SK-N-SH (cell line): ENCODE measurements at regions not wholly inside any gene's neighbourhood (a gene's known extent, or its start where the extent isn't known, plus 50 kb on each side); places are given as distances from the start of the nearest gene placed in this dataset.

ENCODE experiments used
- CTCF ChIA-PET: fragments of 300-600, 350-600 bp; formaldehyde crosslinking; extraction: SDS; loops from one replicate; lab custom pipeline; 2021; lab: Yijun Ruan, JAX
- POLR2A ChIA-PET: fragments of 350-600 bp; sonication (Branson Sonifier 250); formaldehyde crosslinking; extraction: SDS; loops from one replicate; lab custom pipeline; 2020; ENCODE audit warnings: antibody characterized with exemption, inconsistent platforms; lab: Yijun Ruan, JAX
- DNase-seq: peaks from one replicate; pipeline ENCODE4 v3.0.0; 2012
- H2AFZ ChIP-seq: fragments of 200-600 bp; sonication (generic); 2 replicates; pipeline ENCODE4 v1.8.1; 2016; ENCODE audit warnings: antibody characterized with exemption, mild to moderate bottlenecking, low read depth
- H3F3A ChIP-seq: fragments of 200-600 bp; sonication (generic); replicated peaks from 2 replicates; pipeline ENCODE3; 2016; ENCODE audit warnings: antibody characterized with exemption, mild to moderate bottlenecking; ENCODE audit not compliant: insufficient read depth
- H3K27ac ChIP-seq, 2 experiments: fragments of 200-500 bp in 1 of 2; fragments of 200-600 bp in 1 of 2; sonication (Bioruptor generic) in 1 of 2; sonication (generic), shearing (Covaris generic) in 1 of 2; 2 replicates each; pipeline versions ENCODE4 v1.5.1 to v1.6.1; 2014 to 2016; ENCODE audit warnings: low read depth in 2 of 2, inconsistent platforms in 1 of 2, low read length in 1 of 2, mild to moderate bottlenecking in 1 of 2, mixed read lengths in 1 of 2
- H3K27me3 ChIP-seq: fragments of 200-600 bp; sonication (generic), shearing (Covaris generic); 2 replicates; pipeline ENCODE4 v1.6.1; 2016; ENCODE audit warnings: mixed run types; ENCODE audit not compliant: insufficient read depth
- H3K36me3 ChIP-seq, 2 experiments: fragments of 200-500 bp in 1 of 2; fragments of 200-600 bp in 1 of 2; sonication (Bioruptor generic) in 1 of 2; sonication (generic) in 1 of 2; replicated peaks in 1 of 2; 2 replicates each; pipeline versions ENCODE3 to v1.5.1; 2014 to 2016; ENCODE audit warnings: low read length in 1 of 2, mild to moderate bottlenecking in 1 of 2; ENCODE audit not compliant: insufficient read depth in 2 of 2, control insufficient read depth in 1 of 2
- H3K4me1 ChIP-seq, 2 experiments: fragments of 200-500 bp in 1 of 2; fragments of 200-600 bp in 1 of 2; sonication (Bioruptor generic) in 1 of 2; sonication (generic), shearing (Covaris generic) in 1 of 2; 2 replicates each; pipeline versions ENCODE4 v1.5.1 to v1.6.1; 2014 to 2016; ENCODE audit warnings: low read depth in 1 of 2, low read length in 1 of 2, mixed run types in 1 of 2; ENCODE audit not compliant: insufficient read depth in 2 of 2, control insufficient read depth in 1 of 2
- H3K4me2 ChIP-seq: fragments of 200-600 bp; sonication (generic), shearing (Covaris generic); 2 replicates; pipeline ENCODE4 v1.6.1; 2017; ENCODE audit warnings: mixed run types
- H3K4me3 ChIP-seq, 2 experiments: fragments of 200-500 bp in 1 of 2; fragments of 200-600 bp in 1 of 2; sonication (Bioruptor generic) in 1 of 2; sonication (generic), shearing (Covaris generic) in 1 of 2; 2 replicates each; pipeline versions ENCODE4 v1.5.1 to v1.8.1; 2014 to 2016; ENCODE audit warnings: low read depth in 2 of 2, inconsistent platforms in 1 of 2, low read length in 1 of 2, mild to moderate bottlenecking in 1 of 2, mixed read lengths in 1 of 2, moderate library complexity in 1 of 2
- H3K79me2 ChIP-seq: fragments of 200-600 bp; sonication (generic); 2 replicates; pipeline ENCODE4 v1.8.1; 2017; ENCODE audit warnings: mild to moderate bottlenecking; ENCODE audit not compliant: insufficient read depth
- H3K9ac ChIP-seq: fragments of 200-600 bp; sonication (generic); 2 replicates; pipeline ENCODE4 v1.6.1; 2017; ENCODE audit warnings: mixed run types
- H3K9me2 ChIP-seq: fragments of 200-600 bp; sonication (generic); 2 replicates; pipeline ENCODE4 v1.6.1; 2017; ENCODE audit warnings: mixed run types
- H3K9me3 ChIP-seq: fragments of 200-600 bp; sonication (generic); 2 replicates; pipeline ENCODE4 v1.6.1; 2017; ENCODE audit warnings: mixed run types, mild to moderate bottlenecking, moderate library complexity
- H4K20me1 ChIP-seq: fragments of 200-600 bp; sonication (generic); 2 replicates; pipeline ENCODE4 v1.6.1; 2017; ENCODE audit warnings: mild to moderate bottlenecking, mixed run types; ENCODE audit not compliant: insufficient read depth
- ELF1 ChIP-seq: IDR thresholded peaks from 2 replicates; pipeline ENCODE4 v1.4.0; 2012
- FOXM1 ChIP-seq: IDR thresholded peaks from 2 replicates; pipeline ENCODE4 v1.4.0; 2012; ENCODE audit warnings: low read depth, mild to moderate bottlenecking
- GABPA ChIP-seq: IDR thresholded peaks from 2 replicates; pipeline ENCODE4 v1.4.0; 2012; ENCODE audit warnings: low read depth, mild to moderate bottlenecking
- JUND ChIP-seq: IDR thresholded peaks from 2 replicates; pipeline ENCODE4 v1.4.0; 2012
- MEF2A ChIP-seq: IDR thresholded peaks from 2 replicates; pipeline ENCODE4 v1.4.0; 2012; ENCODE audit warnings: low read depth, borderline replicate concordance
- MXI1 ChIP-seq: IDR thresholded peaks from 2 replicates; pipeline ENCODE4 v1.6.1; 2012; ENCODE audit warnings: mild to moderate bottlenecking, low read depth, low read length, improper control_type of control experiment
- NFIC ChIP-seq: IDR thresholded peaks from 2 replicates; pipeline ENCODE4 v1.4.0; 2012; ENCODE audit warnings: borderline replicate concordance
- PBX3 ChIP-seq: IDR thresholded peaks from 2 replicates; pipeline ENCODE4; 2012
- POLR2AphosphoS5 ChIP-seq: IDR thresholded peaks from 2 replicates; pipeline ENCODE4 v1.6.1; 2012; ENCODE audit warnings: low read depth, low read length
- RAD21 ChIP-seq: IDR thresholded peaks from 2 replicates; pipeline ENCODE4 v1.6.1; 2012; ENCODE audit warnings: mild to moderate bottlenecking, low read length
- REST ChIP-seq: IDR thresholded peaks from 2 replicates; pipeline ENCODE4 v1.6.1; 2012; ENCODE audit warnings: mild to moderate bottlenecking, low read depth, low read length, moderate library complexity
- RXRA ChIP-seq: IDR thresholded peaks from 2 replicates; pipeline ENCODE4 v1.4.0; 2012; ENCODE audit warnings: low read depth, mild to moderate bottlenecking, borderline replicate concordance
- SIN3A ChIP-seq: IDR thresholded peaks from 2 replicates; pipeline ENCODE4 v1.6.1; 2012; ENCODE audit warnings: low read depth, mild to moderate bottlenecking, low read length, moderate library complexity, borderline replicate concordance
- SMC3 ChIP-seq: IDR thresholded peaks from 2 replicates; pipeline ENCODE4 v1.6.1; 2012; ENCODE audit warnings: low read depth, low read length, improper control_type of control experiment
- TAF1 ChIP-seq: IDR thresholded peaks from 2 replicates; pipeline ENCODE4 v1.6.1; 2012; ENCODE audit warnings: low read depth, mild to moderate bottlenecking, low read length, moderate library complexity, borderline replicate concordance
- TEAD4 ChIP-seq: IDR thresholded peaks from 2 replicates; pipeline ENCODE4 v1.4.0; 2012; ENCODE audit warnings: mild to moderate bottlenecking, borderline replicate concordance; ENCODE audit not compliant: insufficient read depth
- WGBS: methylation state at CpG from one replicate; pipeline ENCODE4 v1.1.6; 2017; ENCODE audit warnings: low lambda C conversion rate; 5-methylcytosine and 5-hydroxymethylcytosine counted together
- TF ChIP-seq, protein P1 (sequence below): fragments of 150-350 bp; IDR thresholded peaks from 2 replicates; pipeline ENCODE4 v1.6.1; 2017; ENCODE audit warnings: antibody characterized with exemption, low read length, low read depth, borderline replicate concordance

DNA sequence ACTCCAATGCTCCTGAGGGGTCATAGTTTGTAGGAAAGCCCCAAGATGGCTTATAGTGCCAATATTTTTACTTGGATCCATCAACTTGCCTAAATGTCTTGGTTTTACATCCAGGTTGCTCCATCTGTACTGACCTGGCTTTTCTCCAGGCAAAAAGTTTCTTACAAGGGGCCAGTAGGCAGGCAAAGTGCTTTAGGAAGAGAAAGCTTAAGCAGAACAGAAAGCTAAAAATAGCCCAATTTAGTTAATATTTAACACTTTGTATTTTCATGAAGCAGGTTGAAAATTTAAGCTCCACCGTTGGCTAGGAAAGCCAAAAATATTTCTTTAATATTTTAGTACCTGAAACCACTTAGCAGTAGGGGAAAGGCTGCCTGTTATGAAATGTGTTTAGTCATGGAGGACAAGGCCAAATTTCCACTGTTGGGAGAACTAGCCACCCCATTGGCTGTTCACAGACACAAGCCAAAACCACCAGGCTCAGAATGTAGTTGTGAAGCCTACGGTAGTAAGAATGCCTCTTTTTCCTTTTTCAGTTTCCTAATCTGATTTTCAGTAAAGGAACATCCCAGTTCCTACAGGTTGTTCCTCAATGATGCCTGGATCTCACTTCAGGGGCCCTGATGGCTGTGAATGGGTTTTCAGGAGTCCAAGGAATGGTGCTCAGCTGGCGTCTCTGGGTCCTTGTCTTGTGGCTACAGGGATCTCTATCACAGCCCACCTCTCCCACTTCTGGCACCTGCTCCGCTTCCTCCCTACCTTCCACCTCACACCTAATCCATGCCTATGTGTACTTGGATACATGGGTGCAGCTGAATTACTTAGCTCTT lies 324.8 kb downstream of the PMP22 start:
- Histone ChIP-seq H3K4me3 (no peak overlapping the region), H3K27me3 (no peaks in the 10 kb centered on the region; the same call in 1 of the 2 replicates), H4K20me1 (no peaks in the 10 kb centered on the region), H3K9ac (no peak overlapping the region), H3F3A (no peaks in the 10 kb centered on the region), H3K4me2 (no peak overlapping the region), H2AFZ (no peak overlapping the region), H3K36me3 (no peaks in the 10 kb centered on the region), H3K4me1 (no peaks in the 10 kb centered on the region), H3K27ac (no peak overlapping the region), H3K9me2 (no peaks in the 10 kb centered on the region), H3K79me2 (no peaks in the 10 kb centered on the region), H3K9me3 (no peaks in the 10 kb centered on the region)
- POLR2A ChIA-PET = no interaction called here
- WGBS = 10% methylated on average over 4 of the region's 4 CpGs
- TF ChIP-seq NFIC (no peak), GABPA (no peak), TEAD4 (no peak), REST (no peak)
- no peak for DNase-seq
- CTCF ChIA-PET = interaction anchor here (1.2 to 2.9 kb wide), 2 partner anchors 14 to 35 kb away, joined by 3 to 18 read pairs; no protein-coding TSS in a partner anchor

DNA sequence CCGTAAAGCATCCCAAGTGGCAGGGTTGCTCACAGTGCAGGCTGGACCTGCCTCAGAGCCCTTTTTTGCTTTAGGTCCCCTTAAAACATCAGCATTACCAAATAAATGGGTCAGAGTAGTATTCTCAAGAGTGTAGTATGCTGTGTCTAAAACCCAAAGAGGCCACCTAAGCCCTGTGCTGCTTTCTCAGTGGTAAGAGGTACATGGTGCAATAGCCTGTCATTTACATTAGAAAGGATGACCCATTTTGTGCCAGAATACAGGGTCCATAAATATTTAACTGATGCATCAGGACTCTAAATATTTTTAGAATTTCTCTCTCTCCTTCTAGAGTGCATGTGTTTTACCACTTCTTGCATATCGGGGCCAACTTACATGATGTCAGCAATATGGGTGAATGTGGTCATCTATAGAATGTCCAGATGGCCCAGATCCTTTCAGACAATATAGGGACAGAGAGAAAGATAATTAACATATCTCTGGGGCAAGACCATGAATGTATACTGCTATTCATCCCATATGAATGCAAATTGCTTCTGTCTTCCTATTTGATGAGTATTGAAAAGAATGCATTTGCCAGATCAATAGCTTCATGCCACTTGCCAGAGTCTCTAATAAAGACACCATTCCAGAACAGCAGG lies 329.2 kb downstream of the PMP22 start:
- no peaks in the 10 kb centered on the region for H3F3A ChIP-seq
- H3K4me2 ChIP-seq = no peak overlapping the region
- CTCF ChIA-PET = interaction anchor here (3.6 kb wide), 1 partner anchor 9 kb away, joined by 27 read pairs; no protein-coding TSS in a partner anchor
- no peak for DNase-seq
- H3K9ac ChIP-seq = no peak overlapping the region
- H2AFZ ChIP-seq = no peak overlapping the region
- no peaks in the 10 kb centered on the region for H3K4me1 ChIP-seq
- WGBS = 0% methylated on average over 2 of the region's 2 CpGs
- H3K27me3 ChIP-seq = no peaks in the 10 kb centered on the region
- no peak overlapping the region for H3K4me3 ChIP-seq
- POLR2A ChIA-PET = no interaction called here
- H3K36me3 ChIP-seq = no peaks in the 10 kb centered on the region
- no peak overlapping the region for H3K27ac ChIP-seq
- no peaks in the 10 kb centered on the region for H3K9me2 ChIP-seq
- H3K9me3 ChIP-seq = no peaks in the 10 kb centered on the region
- H3K79me2 ChIP-seq = no peaks in the 10 kb centered on the region
- H4K20me1 ChIP-seq = no peaks in the 10 kb centered on the region
- TF ChIP-seq POLR2AphosphoS5 (no peak), JUND (no peak), SIN3A (no peak), MEF2A (no peak), TEAD4 (no peak), SMC3 (no peak), ELF1 (no peak), PBX3 (no peak), RXRA (no peak), FOXM1 (no peak), TAF1 (no peak), MXI1 (no peak), RAD21 (no peak), REST (no peak)
- TF ChIP-seq, protein P1, sequence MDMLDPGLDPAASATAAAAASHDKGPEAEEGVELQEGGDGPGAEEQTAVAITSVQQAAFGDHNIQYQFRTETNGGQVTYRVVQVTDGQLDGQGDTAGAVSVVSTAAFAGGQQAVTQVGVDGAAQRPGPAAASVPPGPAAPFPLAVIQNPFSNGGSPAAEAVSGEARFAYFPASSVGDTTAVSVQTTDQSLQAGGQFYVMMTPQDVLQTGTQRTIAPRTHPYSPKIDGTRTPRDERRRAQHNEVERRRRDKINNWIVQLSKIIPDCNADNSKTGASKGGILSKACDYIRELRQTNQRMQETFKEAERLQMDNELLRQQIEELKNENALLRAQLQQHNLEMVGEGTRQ = no peak
